ENCODE measurements at regions not wholly inside any gene's neighbourhood (a gene's known extent, or its start where the extent isn't known, plus 50 kb on each side); places are given as distances from the start of the nearest gene placed in this dataset.

DNA sequence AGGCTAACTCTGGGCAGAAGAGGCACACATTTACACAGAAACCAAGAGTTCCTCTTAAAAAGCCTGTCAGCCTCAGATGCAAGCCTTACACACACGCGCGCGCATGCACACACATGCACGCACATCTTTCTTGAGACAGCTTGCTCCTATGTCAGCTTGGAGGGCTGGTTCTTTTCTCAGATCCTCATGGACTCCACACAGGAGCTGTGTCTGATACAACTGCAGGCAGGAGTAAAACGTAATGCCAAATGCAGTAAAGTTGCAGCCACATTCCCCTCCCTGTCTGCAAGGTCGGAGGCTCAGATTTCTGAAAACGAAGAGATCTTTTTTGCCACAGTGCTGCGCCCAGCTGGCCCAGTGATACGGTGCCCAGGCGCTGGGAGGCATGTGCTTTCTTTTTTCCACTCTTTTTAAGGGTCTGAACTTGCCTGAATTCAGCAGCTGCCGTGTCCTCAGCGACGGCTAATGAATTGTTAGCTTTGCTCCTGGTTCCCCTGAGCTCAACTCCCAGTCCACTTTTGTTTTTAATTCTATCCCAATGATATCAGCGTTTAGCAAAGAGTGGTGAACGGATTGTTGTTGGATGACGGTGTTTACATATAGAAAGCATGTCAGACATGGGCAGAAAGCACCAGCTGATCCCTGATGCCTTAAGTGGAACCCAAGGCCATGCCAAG lies 72.9 kb upstream of the FOXN3 start:
- Histone ChIP-seq H3K36me3 (no peaks in the 10 kb centered on the region), H3K9me3 (no peaks in the 10 kb centered on the region), H3K27me3 (no peaks in the 10 kb centered on the region), H3K4me1 (peaks cover 0 to 37% (median 21%) of the 10 kb centered on the region in 9 donors), H3K4me3 (peak overlapping the region in 2 of 10 donors; percentile 5 to 18), H3K27ac (no peak overlapping the region)
- TF ChIP-seq, protein P1, sequence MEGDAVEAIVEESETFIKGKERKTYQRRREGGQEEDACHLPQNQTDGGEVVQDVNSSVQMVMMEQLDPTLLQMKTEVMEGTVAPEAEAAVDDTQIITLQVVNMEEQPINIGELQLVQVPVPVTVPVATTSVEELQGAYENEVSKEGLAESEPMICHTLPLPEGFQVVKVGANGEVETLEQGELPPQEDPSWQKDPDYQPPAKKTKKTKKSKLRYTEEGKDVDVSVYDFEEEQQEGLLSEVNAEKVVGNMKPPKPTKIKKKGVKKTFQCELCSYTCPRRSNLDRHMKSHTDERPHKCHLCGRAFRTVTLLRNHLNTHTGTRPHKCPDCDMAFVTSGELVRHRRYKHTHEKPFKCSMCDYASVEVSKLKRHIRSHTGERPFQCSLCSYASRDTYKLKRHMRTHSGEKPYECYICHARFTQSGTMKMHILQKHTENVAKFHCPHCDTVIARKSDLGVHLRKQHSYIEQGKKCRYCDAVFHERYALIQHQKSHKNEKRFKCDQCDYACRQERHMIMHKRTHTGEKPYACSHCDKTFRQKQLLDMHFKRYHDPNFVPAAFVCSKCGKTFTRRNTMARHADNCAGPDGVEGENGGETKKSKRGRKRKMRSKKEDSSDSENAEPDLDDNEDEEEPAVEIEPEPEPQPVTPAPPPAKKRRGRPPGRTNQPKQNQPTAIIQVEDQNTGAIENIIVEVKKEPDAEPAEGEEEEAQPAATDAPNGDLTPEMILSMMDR (IDR thresholded peaks at IDR 0.05), result no peak
- intact Hi-C loops (cut with DNase I), result no loop called here
- 71 to 72% methylated on average over 17 of the region's 17 CpGs for WGBS, 2 donors
- DNase-seq (no peak), ATAC-seq (peak in 2 of 8 donors; percentile 27 to 30)

DNA sequence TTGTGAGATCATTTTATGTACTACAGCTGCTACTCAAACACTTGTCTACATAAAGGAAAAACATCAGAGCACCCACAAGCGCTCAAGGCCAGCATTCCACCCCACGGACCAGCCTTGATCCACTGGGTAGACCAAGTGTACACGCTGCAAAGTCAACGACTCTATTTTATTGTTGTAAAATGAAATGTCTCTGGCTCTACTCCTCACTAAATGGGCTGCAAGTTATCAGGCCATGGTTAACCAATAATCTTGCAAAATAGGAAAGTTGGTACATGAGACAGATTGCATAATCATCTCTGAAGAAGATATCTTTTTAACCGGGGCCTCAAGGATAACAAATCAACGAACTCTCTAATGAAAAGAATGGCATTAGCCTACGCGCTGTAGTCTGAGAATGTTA lies 69.9 kb upstream of the FOXN3 start:
- H3K9me3 ChIP-seq, result no peaks in the 10 kb centered on the region
- 87 to 92% methylated on average over 8 of the region's 8 CpGs for WGBS, 2 donors
- ATAC-seq, result peak in 1 of 8 donors; percentile 43

DNA sequence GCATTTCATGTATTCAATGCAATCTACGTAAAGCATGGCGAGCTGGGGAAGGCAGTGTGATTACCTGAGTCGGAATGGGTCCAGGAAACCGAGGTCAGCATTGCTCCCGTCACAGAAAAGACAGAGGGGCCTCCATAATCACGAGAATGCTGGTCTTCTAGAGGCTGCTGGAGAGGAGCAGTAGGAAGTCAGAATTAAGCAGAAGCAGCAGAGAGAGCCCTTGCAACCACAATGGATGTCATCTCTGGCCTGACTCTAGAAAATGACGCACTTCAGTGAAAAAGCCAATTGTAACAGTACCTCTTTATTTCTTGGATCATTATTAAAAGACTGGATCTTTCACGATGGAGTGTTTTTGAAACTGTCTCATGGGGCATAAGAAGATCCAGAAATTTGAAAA lies 69.5 kb upstream of the FOXN3 start:
- peaks cover 0 to 38% (median 1%) of the 10 kb centered on the region in 9 donors for H3K4me1 ChIP-seq
- H3K9me3 ChIP-seq, result no peaks in the 10 kb centered on the region
- peak overlapping the region in 1 of 10 donors; percentile 9 for H3K4me3 ChIP-seq
- intact Hi-C loops (cut with DNase I), result no loop called here
- WGBS, 2 donors, result 83 to 87% methylated on average over 8 of the region's 8 CpGs
- H3K36me3 ChIP-seq, result no peaks in the 10 kb centered on the region
- peak in 5 of 8 donors; percentile 30 to 52 (median 40) for ATAC-seq
- H3K27me3 ChIP-seq, result no peaks in the 10 kb centered on the region
- peak overlapping the region in 3 of 10 donors; percentile 3 to 89 (median 18) for H3K27ac ChIP-seq
- TF ChIP-seq, protein P1 (IDR thresholded peaks at IDR 0.05), result no peak
- no peak for DNase-seq

More for the DNA sequence above, 69.9 kb upstream of the FOXN3 start:
- Histone ChIP-seq H3K36me3 (no peaks in the 10 kb centered on the region), H3K27me3 (no peaks in the 10 kb centered on the region), H3K27ac (peak overlapping the region in 2 of 10 donors; percentile 18 to 89), H3K4me3 (no peak overlapping the region), H3K4me1 (peaks cover 0 to 36% (median 0%) of the 10 kb centered on the region in 9 donors)
- DNase-seq, result no peak
- TF ChIP-seq, protein P1 (IDR thresholded peaks at IDR 0.05), result no peak
- intact Hi-C loops (cut with DNase I), result no loop called here

GRCh38 chr14:89485264-89485663 lies 68.2 kb upstream of the FOXN3 start:
- no peaks in the 10 kb centered on the region for H3K36me3 ChIP-seq
- peak overlapping the region in 1 of 10 donors; percentile 9 for H3K4me3 ChIP-seq
- no peaks in the 10 kb centered on the region for H3K27me3 ChIP-seq
- WGBS, 2 donors, result 69 to 85% methylated on average over 2 of the region's 2 CpGs
- H3K9me3 ChIP-seq, result no peaks in the 10 kb centered on the region
- H3K4me1 ChIP-seq, result peaks cover 0 to 50% (median 4%) of the 10 kb centered on the region in 9 donors
- intact Hi-C loops (cut with DNase I), result no loop called here
- ATAC-seq, result peak in 1 of 8 donors; percentile 18
- no peak for DNase-seq
- TF ChIP-seq, protein P1 (IDR thresholded peaks at IDR 0.05), result no peak
- peak overlapping the region in 4 of 10 donors; percentile 3 to 89 (median 21) for H3K27ac ChIP-seq
